ENCODE measurements at regions not wholly inside any gene's neighbourhood (a gene's known extent, or its start where the extent isn't known, plus 50 kb on each side); places are given as distances from the start of the nearest gene placed in this dataset.

DNA sequence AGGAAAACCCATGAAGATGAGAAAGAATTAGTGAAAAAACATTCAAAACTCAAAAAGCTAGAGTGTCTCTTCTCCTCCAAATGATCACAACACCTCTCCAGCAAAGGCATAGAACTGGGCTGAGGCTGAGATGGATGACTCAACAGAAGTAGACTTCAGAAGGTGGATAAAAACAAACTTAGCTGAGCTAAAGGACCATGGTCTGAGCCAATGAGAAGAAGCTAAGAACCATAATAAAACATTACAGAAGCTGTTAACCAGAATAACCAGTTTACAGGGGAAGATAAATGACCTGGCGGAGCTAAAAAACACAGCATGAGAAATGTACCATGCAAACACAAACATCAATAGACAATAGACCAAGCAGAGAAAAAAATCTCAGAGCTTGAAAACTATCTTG lies 904.1 kb upstream of the MANEA start:
- TF ChIP-seq, protein P1, sequence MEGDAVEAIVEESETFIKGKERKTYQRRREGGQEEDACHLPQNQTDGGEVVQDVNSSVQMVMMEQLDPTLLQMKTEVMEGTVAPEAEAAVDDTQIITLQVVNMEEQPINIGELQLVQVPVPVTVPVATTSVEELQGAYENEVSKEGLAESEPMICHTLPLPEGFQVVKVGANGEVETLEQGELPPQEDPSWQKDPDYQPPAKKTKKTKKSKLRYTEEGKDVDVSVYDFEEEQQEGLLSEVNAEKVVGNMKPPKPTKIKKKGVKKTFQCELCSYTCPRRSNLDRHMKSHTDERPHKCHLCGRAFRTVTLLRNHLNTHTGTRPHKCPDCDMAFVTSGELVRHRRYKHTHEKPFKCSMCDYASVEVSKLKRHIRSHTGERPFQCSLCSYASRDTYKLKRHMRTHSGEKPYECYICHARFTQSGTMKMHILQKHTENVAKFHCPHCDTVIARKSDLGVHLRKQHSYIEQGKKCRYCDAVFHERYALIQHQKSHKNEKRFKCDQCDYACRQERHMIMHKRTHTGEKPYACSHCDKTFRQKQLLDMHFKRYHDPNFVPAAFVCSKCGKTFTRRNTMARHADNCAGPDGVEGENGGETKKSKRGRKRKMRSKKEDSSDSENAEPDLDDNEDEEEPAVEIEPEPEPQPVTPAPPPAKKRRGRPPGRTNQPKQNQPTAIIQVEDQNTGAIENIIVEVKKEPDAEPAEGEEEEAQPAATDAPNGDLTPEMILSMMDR (optimal IDR thresholded peaks at IDR 0.05 in 1 of 3, IDR thresholded peaks at IDR 0.05 in 1 of 3, conservative IDR thresholded peaks at IDR 0.05 in 1 of 3; ENCODE audit: extremely low read depth in 1 of 3, insufficient read depth in 2 of 3, low read length in 3 of 3) = no peak
- TF ChIP-seq EZH2 (IDR thresholded peaks at IDR 0.05; ENCODE audit: low read length) = no peak
